ENCODE measurements at regions not wholly inside any gene's neighbourhood (a gene's known extent, or its start where the extent isn't known, plus 50 kb on each side); places are given as distances from the start of the nearest gene placed in this dataset.

DNA sequence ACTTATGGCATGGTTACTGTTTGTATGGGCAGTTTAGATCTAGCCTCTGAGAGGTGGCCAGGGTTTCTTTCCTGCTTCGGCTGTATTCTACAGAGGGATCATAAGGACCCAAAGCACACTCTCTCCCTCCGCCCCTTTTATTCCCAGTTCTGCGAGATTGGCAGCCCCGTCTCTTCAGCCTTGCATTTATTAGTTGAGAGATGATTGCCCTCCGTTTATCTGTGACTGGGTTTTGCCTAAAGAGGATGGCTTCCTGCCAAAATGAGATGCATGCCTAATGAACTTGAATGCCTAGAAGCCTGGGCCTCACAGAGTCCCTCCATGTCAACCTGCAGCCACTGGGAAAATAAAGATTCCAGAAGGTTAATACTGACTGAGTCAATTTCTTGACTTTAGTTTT, 97.1 kb upstream of the CHL1 start:
- no peak for DNase-seq
- no peak overlapping the region for H3K4me3 ChIP-seq
- H3K36me3 ChIP-seq: no peaks in the 10 kb centered on the region
- WGBS, 2 donors (ENCODE audit: low coverage in 1 of 2): 59% methylated on average over 5 of the region's 5 CpGs; no CpG with 5 or more reads in 1 of the 2 donors
- in situ Hi-C loops (cut with MboI; ENCODE audit: low pct_ligation_motif_present in 1 of 4, low pct_unique_long_range_greater_than_20kb in 1 of 4, low sequenced_read_pairs in 3 of 4): no loop called here
- intact Hi-C loops (cut with DNase I; ENCODE audit: low total_unique reads): no loop called here
- no peaks in the 10 kb centered on the region for H3K27me3 ChIP-seq
- TF ChIP-seq EP300 (IDR thresholded peaks at IDR 0.05; ENCODE audit: low read depth) (no peak), POLR2A (IDR thresholded peaks at IDR 0.05) (no peak), POLR2AphosphoS5 (IDR thresholded peaks at IDR 0.05) (no peak)
- TF ChIP-seq, protein P1, sequence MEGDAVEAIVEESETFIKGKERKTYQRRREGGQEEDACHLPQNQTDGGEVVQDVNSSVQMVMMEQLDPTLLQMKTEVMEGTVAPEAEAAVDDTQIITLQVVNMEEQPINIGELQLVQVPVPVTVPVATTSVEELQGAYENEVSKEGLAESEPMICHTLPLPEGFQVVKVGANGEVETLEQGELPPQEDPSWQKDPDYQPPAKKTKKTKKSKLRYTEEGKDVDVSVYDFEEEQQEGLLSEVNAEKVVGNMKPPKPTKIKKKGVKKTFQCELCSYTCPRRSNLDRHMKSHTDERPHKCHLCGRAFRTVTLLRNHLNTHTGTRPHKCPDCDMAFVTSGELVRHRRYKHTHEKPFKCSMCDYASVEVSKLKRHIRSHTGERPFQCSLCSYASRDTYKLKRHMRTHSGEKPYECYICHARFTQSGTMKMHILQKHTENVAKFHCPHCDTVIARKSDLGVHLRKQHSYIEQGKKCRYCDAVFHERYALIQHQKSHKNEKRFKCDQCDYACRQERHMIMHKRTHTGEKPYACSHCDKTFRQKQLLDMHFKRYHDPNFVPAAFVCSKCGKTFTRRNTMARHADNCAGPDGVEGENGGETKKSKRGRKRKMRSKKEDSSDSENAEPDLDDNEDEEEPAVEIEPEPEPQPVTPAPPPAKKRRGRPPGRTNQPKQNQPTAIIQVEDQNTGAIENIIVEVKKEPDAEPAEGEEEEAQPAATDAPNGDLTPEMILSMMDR (IDR thresholded peaks at IDR 0.05): no peak
- H3K4me1 ChIP-seq: no peaks in the 10 kb centered on the region
- H3K9me3 ChIP-seq: no peaks in the 10 kb centered on the region
- no peak overlapping the region for H3K27ac ChIP-seq

DNA sequence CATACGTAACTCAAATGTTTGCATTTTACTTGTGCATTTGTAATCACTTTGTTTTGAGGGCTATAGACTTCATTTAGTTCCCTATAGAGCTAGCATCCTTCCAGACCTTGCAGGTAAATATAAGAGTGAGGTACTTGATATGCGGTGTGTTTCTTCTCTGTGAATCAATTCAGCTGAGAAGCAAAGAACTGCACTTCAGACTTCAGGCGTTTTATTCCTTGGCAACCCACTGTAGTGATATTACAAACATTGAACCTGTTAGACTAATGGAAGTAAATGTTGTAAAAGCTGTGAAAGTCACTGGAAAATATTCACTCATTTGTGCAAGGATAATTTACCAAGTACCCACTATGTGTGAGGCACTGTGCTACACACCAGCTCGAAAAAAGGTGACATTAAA, 94.1 kb upstream of the CHL1 start:
- TF ChIP-seq EP300 (IDR thresholded peaks at IDR 0.05; ENCODE audit: low read depth): no peak
- no peak for TF ChIP-seq POLR2A (IDR thresholded peaks at IDR 0.05)
- no peak for TF ChIP-seq POLR2AphosphoS5 (IDR thresholded peaks at IDR 0.05)
- TF ChIP-seq, protein P1 (IDR thresholded peaks at IDR 0.05): no peak
- intact Hi-C loops (cut with DNase I; ENCODE audit: low total_unique reads) (no loop called here), in situ Hi-C loops (cut with MboI; ENCODE audit: low pct_ligation_motif_present in 1 of 4, low pct_unique_long_range_greater_than_20kb in 1 of 4, low sequenced_read_pairs in 3 of 4) (no loop called here)
- H3K4me3 ChIP-seq: no peak overlapping the region
- no peaks in the 10 kb centered on the region for H3K36me3 ChIP-seq
- WGBS, 2 donors (ENCODE audit: low coverage in 1 of 2): 65 to 66% methylated on average over 4 of the region's 4 CpGs
- no peaks in the 10 kb centered on the region for H3K4me1 ChIP-seq
- H3K27me3 ChIP-seq: no peaks in the 10 kb centered on the region
- DNase-seq: no peak
- no peak overlapping the region for H3K27ac ChIP-seq
- no peaks in the 10 kb centered on the region for H3K9me3 ChIP-seq

DNA sequence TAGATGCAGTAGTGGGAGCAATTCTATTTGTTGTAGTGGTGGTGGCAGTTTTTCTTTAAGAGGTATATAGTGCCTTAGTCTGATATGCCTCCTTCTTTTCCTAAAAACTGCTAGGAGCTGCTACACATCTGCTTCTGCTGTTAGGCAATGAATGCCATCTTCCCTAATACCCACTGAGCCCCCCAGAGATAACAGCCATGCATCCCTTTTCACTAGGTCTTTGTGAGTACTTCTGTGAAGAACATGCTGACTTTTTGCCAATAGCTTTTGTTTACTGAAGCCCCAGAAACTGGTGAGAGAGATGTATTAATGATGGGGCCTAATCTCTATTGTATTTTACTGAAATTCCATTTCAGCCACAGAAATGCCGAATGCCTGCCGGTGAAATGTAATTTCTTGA, 92.6 kb upstream of the CHL1 start:
- 68 to 73% methylated on average over 2 of the region's 2 CpGs for WGBS, 2 donors (ENCODE audit: low coverage in 1 of 2)
- H3K36me3 ChIP-seq: no peaks in the 10 kb centered on the region
- no peaks in the 10 kb centered on the region for H3K27me3 ChIP-seq
- in situ Hi-C loops (cut with MboI; ENCODE audit: low pct_ligation_motif_present in 1 of 4, low pct_unique_long_range_greater_than_20kb in 1 of 4, low sequenced_read_pairs in 3 of 4): no loop called here
- no peak for DNase-seq
- H3K27ac ChIP-seq: no peak overlapping the region
- H3K4me3 ChIP-seq: no peak overlapping the region
- H3K9me3 ChIP-seq: no peaks in the 10 kb centered on the region
- no peaks in the 10 kb centered on the region for H3K4me1 ChIP-seq
- no peak for TF ChIP-seq POLR2A (IDR thresholded peaks at IDR 0.05)
- no peak for TF ChIP-seq EP300 (IDR thresholded peaks at IDR 0.05; ENCODE audit: low read depth)
- no peak for TF ChIP-seq POLR2AphosphoS5 (IDR thresholded peaks at IDR 0.05)
- TF ChIP-seq, protein P1 (IDR thresholded peaks at IDR 0.05): no peak
- intact Hi-C loops (cut with DNase I; ENCODE audit: low total_unique reads): no loop called here

DNA sequence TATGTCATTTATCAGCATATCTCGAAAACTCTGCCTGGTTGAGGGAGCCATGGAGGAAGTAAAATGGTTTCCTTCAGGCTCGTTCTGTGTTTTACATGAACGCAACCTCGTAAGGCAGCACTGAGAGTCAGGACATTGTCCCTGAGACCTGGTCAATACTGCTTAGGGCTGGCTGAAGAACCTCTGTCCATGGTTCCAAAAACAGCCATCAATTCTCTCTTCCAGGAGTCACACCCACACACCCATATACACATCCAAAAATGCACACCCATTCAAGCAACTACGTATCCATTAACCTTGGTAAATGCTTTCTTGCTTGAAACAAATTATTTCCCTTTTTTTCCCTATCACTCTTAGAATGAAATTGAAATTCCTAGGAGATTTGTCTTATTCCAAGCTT, 91.0 kb upstream of the CHL1 start:
- no peak for DNase-seq
- H3K36me3 ChIP-seq: no peaks in the 10 kb centered on the region
- H3K27ac ChIP-seq: no peak overlapping the region
- no peaks in the 10 kb centered on the region for H3K27me3 ChIP-seq
- WGBS, 2 donors (ENCODE audit: low coverage in 1 of 2): 60 to 63% methylated on average over 2 to 5 of the region's 5 CpGs
- H3K9me3 ChIP-seq: no peaks in the 10 kb centered on the region
- no peak for TF ChIP-seq EP300 (IDR thresholded peaks at IDR 0.05; ENCODE audit: low read depth)
- TF ChIP-seq POLR2A (IDR thresholded peaks at IDR 0.05): no peak
- TF ChIP-seq, protein P1 (IDR thresholded peaks at IDR 0.05): no peak
- TF ChIP-seq POLR2AphosphoS5 (IDR thresholded peaks at IDR 0.05): no peak
- intact Hi-C loops (cut with DNase I; ENCODE audit: low total_unique reads) (no loop called here), in situ Hi-C loops (cut with MboI; ENCODE audit: low pct_ligation_motif_present in 1 of 4, low pct_unique_long_range_greater_than_20kb in 1 of 4, low sequenced_read_pairs in 3 of 4) (no loop called here)
- H3K4me3 ChIP-seq: no peak overlapping the region
- no peaks in the 10 kb centered on the region for H3K4me1 ChIP-seq
